ENCODE measurements at regions not wholly inside any gene's neighbourhood (a gene's known extent, or its start where the extent isn't known, plus 50 kb on each side); places are given as distances from the start of the nearest gene placed in this dataset.

- Histone ChIP-seq H3K36me3 (replicated peaks; ENCODE audit: low read depth, low read length) (no peaks in the 10 kb centered on the region), H3K9ac (ENCODE audit: low read length) (no peak overlapping the region), H3K27me3 (ENCODE audit: low read depth, low read length) (no peaks in the 10 kb centered on the region), H3K79me2 (ENCODE audit: low read length) (no peaks in the 10 kb centered on the region), H4K20me1 (ENCODE audit: insufficient read depth, low read length) (no peaks in the 10 kb centered on the region), H3K9me3 (ENCODE audit: insufficient read depth, low read length) (no peaks in the 10 kb centered on the region), H3K4me2 (ENCODE audit: low read length) (no peak overlapping the region), H3K27ac (ENCODE audit: low read length) (no peak overlapping the region), H3K4me1 (ENCODE audit: low read length) (peaks cover 29% of the 10 kb centered on the region), H2AFZ (ENCODE audit: low read depth, low read length) (no peak overlapping the region), H3K4me3 (ENCODE audit: low read length) (no peak overlapping the region)
- TF ChIP-seq CTCF (IDR thresholded peaks at IDR 0.05; ENCODE audit: low read depth, low read length) (no peak), EZH2phosphoT487 (IDR thresholded peaks at IDR 0.05; ENCODE audit: low read depth) (no peak)
Measured at GRCh38 chr10:88122145-88122544, 258.7 kb downstream of the PTEN start.

GRCh38 chr10:88122576-88122975 is 259.2 kb downstream of the PTEN start:
- no peaks in the 10 kb centered on the region for H3K36me3 ChIP-seq (replicated peaks; ENCODE audit: low read depth, low read length)
- H3K4me2 ChIP-seq (ENCODE audit: low read length) = no peak overlapping the region
- no peaks in the 10 kb centered on the region for H3K9me3 ChIP-seq (ENCODE audit: insufficient read depth, low read length)
- no peak for TF ChIP-seq EZH2phosphoT487 (IDR thresholded peaks at IDR 0.05; ENCODE audit: low read depth)
- TF ChIP-seq CTCF (IDR thresholded peaks at IDR 0.05; ENCODE audit: low read depth, low read length) = no peak
- H3K4me3 ChIP-seq (ENCODE audit: low read length) = no peak overlapping the region
- no peak overlapping the region for H3K9ac ChIP-seq (ENCODE audit: low read length)
- no peaks in the 10 kb centered on the region for H3K27me3 ChIP-seq (ENCODE audit: low read depth, low read length)
- H4K20me1 ChIP-seq (ENCODE audit: insufficient read depth, low read length) = no peaks in the 10 kb centered on the region
- no peak overlapping the region for H3K27ac ChIP-seq (ENCODE audit: low read length)
- H3K79me2 ChIP-seq (ENCODE audit: low read length) = no peaks in the 10 kb centered on the region
- H2AFZ ChIP-seq (ENCODE audit: low read depth, low read length) = no peak overlapping the region
- H3K4me1 ChIP-seq (ENCODE audit: low read length) = peaks cover 25% of the 10 kb centered on the region

- Histone ChIP-seq H3K79me2 (ENCODE audit: low read length) (no peaks in the 10 kb centered on the region), H3K4me3 (ENCODE audit: low read length) (no peak overlapping the region)
Measured at GRCh38 chr10:88125766-88126165, 262.3 kb downstream of the PTEN start.

GRCh38 chr10:88126699-88127098 is 263.3 kb downstream of the PTEN start:
- Histone ChIP-seq H4K20me1 (ENCODE audit: insufficient read depth, low read length) (no peaks in the 10 kb centered on the region), H3K27ac (ENCODE audit: low read length) (no peak overlapping the region), H2AFZ (ENCODE audit: low read depth, low read length) (no peak overlapping the region), H3K27me3 (ENCODE audit: low read depth, low read length) (no peaks in the 10 kb centered on the region), H3K4me2 (ENCODE audit: low read length) (no peak overlapping the region), H3K79me2 (ENCODE audit: low read length) (no peaks in the 10 kb centered on the region), H3K9ac (ENCODE audit: low read length) (no peak overlapping the region), H3K36me3 (replicated peaks; ENCODE audit: low read depth, low read length) (no peaks in the 10 kb centered on the region), H3K4me3 (ENCODE audit: low read length) (no peak overlapping the region), H3K9me3 (ENCODE audit: insufficient read depth, low read length) (no peaks in the 10 kb centered on the region), H3K4me1 (ENCODE audit: low read length) (no peaks in the 10 kb centered on the region)
- TF ChIP-seq CTCF (IDR thresholded peaks at IDR 0.05; ENCODE audit: low read depth, low read length) = no peak
- TF ChIP-seq EZH2phosphoT487 (IDR thresholded peaks at IDR 0.05; ENCODE audit: low read depth) = no peak

More at GRCh38 chr10:88125766-88126165, 262.3 kb downstream of the PTEN start:
- no peak overlapping the region for H2AFZ ChIP-seq (ENCODE audit: low read depth, low read length)
- no peak overlapping the region for H3K4me2 ChIP-seq (ENCODE audit: low read length)
- no peaks in the 10 kb centered on the region for H3K36me3 ChIP-seq (replicated peaks; ENCODE audit: low read depth, low read length)
- H3K27me3 ChIP-seq (ENCODE audit: low read depth, low read length) = no peaks in the 10 kb centered on the region
- no peaks in the 10 kb centered on the region for H4K20me1 ChIP-seq (ENCODE audit: insufficient read depth, low read length)
- TF ChIP-seq CTCF (IDR thresholded peaks at IDR 0.05; ENCODE audit: low read depth, low read length) = no peak
- TF ChIP-seq EZH2phosphoT487 (IDR thresholded peaks at IDR 0.05; ENCODE audit: low read depth) = no peak
- peaks cover under 1% of the 10 kb centered on the region; the same call in 1 of the 2 replicates for H3K4me1 ChIP-seq (ENCODE audit: low read length)
- H3K9me3 ChIP-seq (ENCODE audit: insufficient read depth, low read length) = no peaks in the 10 kb centered on the region
- no peak overlapping the region for H3K27ac ChIP-seq (ENCODE audit: low read length)
- no peak overlapping the region for H3K9ac ChIP-seq (ENCODE audit: low read length)
